ENCODE measurements at regions not wholly inside any gene's neighbourhood (a gene's known extent, or its start where the extent isn't known, plus 50 kb on each side); places are given as distances from the start of the nearest gene placed in this dataset.

GRCh38 chr13:70469077-70469476, 360.8 kb upstream of the KLHL1 start:
- intact Hi-C loops (cut with DNase I) = no loop called here
- 70 to 78% (median 77%) methylated on average over 3 of the region's 3 CpGs for WGBS, 3 donors

GRCh38 chr13:70457474-70457873, 349.2 kb upstream of the KLHL1 start:
- Histone ChIP-seq H3K36me3 (no peaks in the 10 kb centered on the region), H3K27ac (no peak overlapping the region), H3K9me3 (no peaks in the 10 kb centered on the region), H3K4me3 (no peak overlapping the region), H3K4me1 (ENCODE audit: insufficient read depth) (no peaks in the 10 kb centered on the region), H3K27me3 (no peaks in the 10 kb centered on the region)
- TF ChIP-seq EP300 (IDR thresholded peaks at IDR 0.05) (no peak), POLR2A (IDR thresholded peaks at IDR 0.05) (no peak), CTCF (IDR thresholded peaks at IDR 0.05) (no peak)
- intact Hi-C loops (cut with DNase I) = no loop called here
- 41 to 62% (median 53%) methylated on average over 1 of the region's 1 CpG for WGBS, 3 donors
- no peak for DNase-seq

More at GRCh38 chr13:70469077-70469476, 360.8 kb upstream of the KLHL1 start:
- TF ChIP-seq EP300 (IDR thresholded peaks at IDR 0.05) (no peak), POLR2A (IDR thresholded peaks at IDR 0.05) (no peak), CTCF (IDR thresholded peaks at IDR 0.05) (no peak)
- H3K27me3 ChIP-seq = no peaks in the 10 kb centered on the region
- no peaks in the 10 kb centered on the region for H3K36me3 ChIP-seq
- H3K4me3 ChIP-seq = no peak overlapping the region
- H3K4me1 ChIP-seq (ENCODE audit: insufficient read depth) = no peaks in the 10 kb centered on the region
- DNase-seq = no peak
- no peak overlapping the region for H3K27ac ChIP-seq
- H3K9me3 ChIP-seq = no peaks in the 10 kb centered on the region

GRCh38 chr13:70448820-70449219, 340.6 kb upstream of the KLHL1 start:
- no peaks in the 10 kb centered on the region for H3K4me1 ChIP-seq (ENCODE audit: insufficient read depth)

GRCh38 chr13:70432276-70432805, 324.1 kb upstream of the KLHL1 start:
- Histone ChIP-seq H3K4me1 (ENCODE audit: insufficient read depth) (no peaks in the 10 kb centered on the region), H3K36me3 (no peaks in the 10 kb centered on the region), H3K27me3 (no peaks in the 10 kb centered on the region), H3K9me3 (no peaks in the 10 kb centered on the region), H3K27ac (no peak overlapping the region), H3K4me3 (no peak overlapping the region)
- WGBS, 3 donors = 74 to 84% (median 82%) methylated on average over 2 of the region's 2 CpGs
- intact Hi-C loops (cut with DNase I) = no loop called here
- no peak for DNase-seq
- TF ChIP-seq EP300 (IDR thresholded peaks at IDR 0.05) (no peak), CTCF (IDR thresholded peaks at IDR 0.05) (no peak), POLR2A (IDR thresholded peaks at IDR 0.05) (no peak)

More at GRCh38 chr13:70448820-70449219, 340.6 kb upstream of the KLHL1 start:
- Histone ChIP-seq H3K27ac (no peak overlapping the region), H3K9me3 (no peaks in the 10 kb centered on the region), H3K4me3 (no peak overlapping the region), H3K27me3 (no peaks in the 10 kb centered on the region), H3K36me3 (no peaks in the 10 kb centered on the region)
- TF ChIP-seq POLR2A (IDR thresholded peaks at IDR 0.05) = no peak
- no peak for TF ChIP-seq CTCF (IDR thresholded peaks at IDR 0.05)
- TF ChIP-seq EP300 (IDR thresholded peaks at IDR 0.05) = no peak
- DNase-seq = no peak
- WGBS, 3 donors = 77 to 87% (median 81%) methylated on average over 2 of the region's 2 CpGs
- intact Hi-C loops (cut with DNase I) = no loop called here

Data from ovary (tissue), 7 donors.